GM23338 (cell line): ENCODE measurements at regions not wholly inside any gene's neighbourhood (a gene's known extent, or its start where the extent isn't known, plus 50 kb on each side); places are given as distances from the start of the nearest gene placed in this dataset.

ENCODE experiments used
- ATAC-seq: fragments of 200-7000 bp; cut with Tn5 transposase; 3 replicates; pipeline ENCODE4 v1.9.1; 2020
- DNase-seq: peaks from one replicate; pipeline ENCODE4 v3.0.0-alpha.2; 2015; ENCODE audit warnings: low spot score
- H2AFZ ChIP-seq: fragments of 200-600 bp; sonication (generic); 2 replicates; pipeline ENCODE4 v1.8.0; 2016; ENCODE audit warnings: antibody characterized with exemption, mild to moderate bottlenecking, moderate library complexity
- H3F3A ChIP-seq: fragments of 200-600 bp; sonication (generic); replicated peaks from 2 replicates; pipeline ENCODE4 v1.8.0; 2017; ENCODE audit warnings: antibody characterized with exemption, mixed run types, low read depth
- H3K27ac ChIP-seq: fragments of 200-600 bp; sonication (generic); 2 replicates; pipeline ENCODE4 v1.6.1; 2016; ENCODE audit warnings: low read depth
- H3K27me3 ChIP-seq: fragments of 200-600 bp; sonication (generic); 2 replicates; pipeline ENCODE4 v1.8.0; 2016; ENCODE audit warnings: mild to moderate bottlenecking, mixed run types, moderate library complexity; ENCODE audit not compliant: insufficient read depth
- H3K36me3 ChIP-seq: fragments of 200-600 bp; sonication (generic); 2 replicates; pipeline ENCODE4 v1.8.0; 2016; ENCODE audit warnings: mild to moderate bottlenecking; ENCODE audit not compliant: insufficient read depth
- H3K4me1 ChIP-seq: fragments of 200-600 bp; sonication (generic); 2 replicates; pipeline ENCODE4 v1.8.0; 2016; ENCODE audit warnings: mild to moderate bottlenecking, moderate library complexity; ENCODE audit not compliant: insufficient read depth
- H3K4me2 ChIP-seq: fragments of 200-600 bp; sonication (generic); 2 replicates; pipeline ENCODE4 v1.7.1; 2017; ENCODE audit warnings: mixed run types
- H3K4me3 ChIP-seq: fragments of 200-600 bp; sonication (generic); 2 replicates; pipeline ENCODE4 v1.6.1; 2016; ENCODE audit warnings: mixed run types
- H3K79me2 ChIP-seq: fragments of 200-600 bp; sonication (generic); replicated peaks from 2 replicates; pipeline ENCODE4 v1.8.0; 2017; ENCODE audit warnings: mild to moderate bottlenecking; ENCODE audit not compliant: insufficient read depth
- H3K9me2 ChIP-seq: fragments of 200-600 bp; sonication (generic); 2 replicates; pipeline ENCODE4 v1.8.0; 2017; ENCODE audit not compliant: insufficient read depth
- H4K20me1 ChIP-seq: fragments of 200-600 bp; sonication (generic); replicated peaks from 2 replicates; pipeline ENCODE4 v1.8.0; 2017; ENCODE audit warnings: mild to moderate bottlenecking; ENCODE audit not compliant: insufficient read depth
- H3K27ac Mint-ChIP-seq: 2 replicates; pipeline ENCODE4 v1.8.0; 2020; ENCODE audit warnings: inconsistent platforms, mild to moderate bottlenecking, moderate library complexity, mixed read lengths
- H3K27me3 Mint-ChIP-seq: 3 replicates; pipeline ENCODE4 v1.8.0; 2022; ENCODE audit warnings: low read depth, mild to moderate bottlenecking, moderate library complexity, mixed read lengths, inconsistent platforms; ENCODE audit not compliant: insufficient read depth, poor library complexity
- H3K36me3 Mint-ChIP-seq: 3 replicates; pipeline ENCODE4 v1.8.0; 2021; ENCODE audit warnings: low read depth, mild to moderate bottlenecking, inconsistent platforms, moderate library complexity, mixed read lengths
- H3K4me1 Mint-ChIP-seq: 3 replicates; pipeline ENCODE4 v1.8.0; 2020; ENCODE audit warnings: mild to moderate bottlenecking, inconsistent platforms, mixed read lengths
- H3K4me3 Mint-ChIP-seq: 3 replicates; pipeline ENCODE4 v1.8.0; 2021; ENCODE audit warnings: moderate library complexity, mild to moderate bottlenecking, inconsistent platforms, mixed read lengths
- H3K9me3 Mint-ChIP-seq: 3 replicates; pipeline ENCODE4 v1.8.0; 2020; ENCODE audit warnings: moderate library complexity, mild to moderate bottlenecking, inconsistent platforms, mixed read lengths
- CREB1 ChIP-seq: fragments of 250-450 bp; sonication (Bioruptor Pico); IDR thresholded peaks from 2 replicates; pipeline ENCODE4 v1.5.0; 2020; ENCODE audit warnings: low read depth, mild to moderate bottlenecking, moderate library complexity
- EZH2 ChIP-seq: fragments of 200-600 bp; sonication (generic); IDR thresholded peaks from one replicate; pipeline ENCODE4 v1.8.0; 2017; ENCODE audit warnings: antibody characterized with exemption, mild to moderate bottlenecking, low read depth; ENCODE audit not compliant: unreplicated experiment
- EZH2phosphoT487 ChIP-seq: fragments of 200-600 bp; sonication (generic); IDR thresholded peaks from one replicate; pipeline ENCODE4 v1.8.1; 2018; ENCODE audit warnings: antibody characterized with exemption; ENCODE audit not compliant: unreplicated experiment
- ZNF114 ChIP-seq: fragments of 250-450 bp; sonication (Bioruptor Pico); IDR thresholded peaks from 2 replicates; pipeline ENCODE4 v1.5.0; 2020; ENCODE audit warnings: mild to moderate bottlenecking, moderate library complexity
- ZNF331 ChIP-seq: fragments of 250-450 bp; sonication (Bioruptor Pico); IDR thresholded peaks from 2 replicates; pipeline ENCODE4 v1.5.0; 2020; ENCODE audit warnings: low read depth, mild to moderate bottlenecking, moderate library complexity
- TF ChIP-seq, protein P1 (sequence below): fragments of 250-450 bp; sonication (Bioruptor Pico); IDR thresholded peaks from 2 replicates; pipeline ENCODE4 v1.5.0; 2020; ENCODE audit warnings: mild to moderate bottlenecking, moderate library complexity

DNA sequence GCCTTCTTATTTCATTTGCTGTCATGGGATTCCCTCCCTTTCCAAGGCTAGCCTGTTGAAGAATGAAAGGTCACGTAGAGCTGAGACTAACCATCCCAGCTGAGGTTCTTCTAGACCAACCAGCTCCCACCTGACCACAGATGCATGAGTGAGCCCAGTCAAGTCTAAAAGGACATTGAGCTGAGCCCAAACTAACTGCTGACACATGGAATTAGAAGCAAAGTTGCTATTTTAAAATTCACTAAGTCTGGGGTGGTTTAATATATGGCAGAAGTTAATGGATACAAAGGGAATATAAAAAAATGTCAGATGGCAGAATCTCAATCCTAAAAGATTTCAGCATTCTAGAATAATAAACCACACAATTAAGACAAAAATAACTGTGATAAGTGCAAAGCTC, 118.9 kb upstream of the RASGEF1B start:
- no peaks in the 10 kb centered on the region; the same call in 2 of the 3 replicates for H3K9me3 Mint-ChIP-seq
- H3K4me2 ChIP-seq, result no peak overlapping the region
- no peaks in the 10 kb centered on the region for H4K20me1 ChIP-seq
- ATAC-seq, result no peak
- H3K9me2 ChIP-seq, result no peaks in the 10 kb centered on the region
- no peak overlapping the region for H3K27ac Mint-ChIP-seq
- H3F3A ChIP-seq, result no peaks in the 10 kb centered on the region
- no peak overlapping the region for H3K4me3 Mint-ChIP-seq
- H3K27me3 Mint-ChIP-seq, result peaks cover 5% of the 10 kb centered on the region
- H3K36me3 Mint-ChIP-seq, result no peaks in the 10 kb centered on the region
- H3K4me3 ChIP-seq, result no peak overlapping the region
- no peaks in the 10 kb centered on the region for H3K4me1 ChIP-seq
- no peaks in the 10 kb centered on the region for H3K27me3 ChIP-seq
- DNase-seq, result no peak
- H2AFZ ChIP-seq, result no peak overlapping the region
- H3K36me3 ChIP-seq, result no peaks in the 10 kb centered on the region
- no peaks in the 10 kb centered on the region for H3K79me2 ChIP-seq
- TF ChIP-seq CREB1 (CRISPR knock-in tag) (no peak), EZH2phosphoT487 (no peak)
- peaks cover 3% of the 10 kb centered on the region; the same call in 1 of the 3 replicates for H3K4me1 Mint-ChIP-seq
- no peak overlapping the region for H3K27ac ChIP-seq

DNA sequence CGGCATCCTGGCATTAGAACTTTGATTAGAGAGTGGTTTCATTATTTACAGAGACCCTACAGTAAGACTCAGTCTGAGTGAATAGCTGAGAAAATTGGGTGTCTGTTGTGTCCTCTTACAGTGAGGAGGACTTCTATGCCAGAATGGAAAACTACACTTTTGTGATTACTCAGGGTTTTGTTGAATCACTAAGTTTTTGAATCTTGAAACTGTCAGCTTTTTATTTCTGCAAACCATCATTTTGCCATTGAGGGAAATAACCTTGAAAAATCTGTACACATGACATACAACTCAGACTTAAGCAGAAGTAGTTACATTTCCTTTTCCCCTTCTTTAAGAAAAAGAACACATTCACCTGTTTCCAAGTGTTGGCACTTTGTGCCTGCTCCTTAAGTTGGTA, 117.6 kb upstream of the RASGEF1B start:
- H3K36me3 Mint-ChIP-seq, result no peaks in the 10 kb centered on the region
- Histone ChIP-seq H3K4me3 (no peak overlapping the region), H3K79me2 (no peaks in the 10 kb centered on the region), H3K9me2 (no peaks in the 10 kb centered on the region), H3K4me2 (no peak overlapping the region), H3K4me1 (no peaks in the 10 kb centered on the region), H3K27me3 (no peaks in the 10 kb centered on the region), H3K27ac (no peak overlapping the region), H2AFZ (no peak overlapping the region), H4K20me1 (no peaks in the 10 kb centered on the region), H3K36me3 (no peaks in the 10 kb centered on the region), H3F3A (no peaks in the 10 kb centered on the region)
- DNase-seq (no peak), ATAC-seq (no peak)
- peaks cover 3% of the 10 kb centered on the region; the same call in 1 of the 3 replicates for H3K4me1 Mint-ChIP-seq
- H3K4me3 Mint-ChIP-seq, result no peak overlapping the region
- no peaks in the 10 kb centered on the region; the same call in 2 of the 3 replicates for H3K9me3 Mint-ChIP-seq
- TF ChIP-seq EZH2, result no peak
- TF ChIP-seq ZNF114 (CRISPR knock-in tag), result no peak
- no peak for TF ChIP-seq EZH2phosphoT487
- TF ChIP-seq ZNF331 (CRISPR knock-in tag), result no peak
- TF ChIP-seq, protein P1, sequence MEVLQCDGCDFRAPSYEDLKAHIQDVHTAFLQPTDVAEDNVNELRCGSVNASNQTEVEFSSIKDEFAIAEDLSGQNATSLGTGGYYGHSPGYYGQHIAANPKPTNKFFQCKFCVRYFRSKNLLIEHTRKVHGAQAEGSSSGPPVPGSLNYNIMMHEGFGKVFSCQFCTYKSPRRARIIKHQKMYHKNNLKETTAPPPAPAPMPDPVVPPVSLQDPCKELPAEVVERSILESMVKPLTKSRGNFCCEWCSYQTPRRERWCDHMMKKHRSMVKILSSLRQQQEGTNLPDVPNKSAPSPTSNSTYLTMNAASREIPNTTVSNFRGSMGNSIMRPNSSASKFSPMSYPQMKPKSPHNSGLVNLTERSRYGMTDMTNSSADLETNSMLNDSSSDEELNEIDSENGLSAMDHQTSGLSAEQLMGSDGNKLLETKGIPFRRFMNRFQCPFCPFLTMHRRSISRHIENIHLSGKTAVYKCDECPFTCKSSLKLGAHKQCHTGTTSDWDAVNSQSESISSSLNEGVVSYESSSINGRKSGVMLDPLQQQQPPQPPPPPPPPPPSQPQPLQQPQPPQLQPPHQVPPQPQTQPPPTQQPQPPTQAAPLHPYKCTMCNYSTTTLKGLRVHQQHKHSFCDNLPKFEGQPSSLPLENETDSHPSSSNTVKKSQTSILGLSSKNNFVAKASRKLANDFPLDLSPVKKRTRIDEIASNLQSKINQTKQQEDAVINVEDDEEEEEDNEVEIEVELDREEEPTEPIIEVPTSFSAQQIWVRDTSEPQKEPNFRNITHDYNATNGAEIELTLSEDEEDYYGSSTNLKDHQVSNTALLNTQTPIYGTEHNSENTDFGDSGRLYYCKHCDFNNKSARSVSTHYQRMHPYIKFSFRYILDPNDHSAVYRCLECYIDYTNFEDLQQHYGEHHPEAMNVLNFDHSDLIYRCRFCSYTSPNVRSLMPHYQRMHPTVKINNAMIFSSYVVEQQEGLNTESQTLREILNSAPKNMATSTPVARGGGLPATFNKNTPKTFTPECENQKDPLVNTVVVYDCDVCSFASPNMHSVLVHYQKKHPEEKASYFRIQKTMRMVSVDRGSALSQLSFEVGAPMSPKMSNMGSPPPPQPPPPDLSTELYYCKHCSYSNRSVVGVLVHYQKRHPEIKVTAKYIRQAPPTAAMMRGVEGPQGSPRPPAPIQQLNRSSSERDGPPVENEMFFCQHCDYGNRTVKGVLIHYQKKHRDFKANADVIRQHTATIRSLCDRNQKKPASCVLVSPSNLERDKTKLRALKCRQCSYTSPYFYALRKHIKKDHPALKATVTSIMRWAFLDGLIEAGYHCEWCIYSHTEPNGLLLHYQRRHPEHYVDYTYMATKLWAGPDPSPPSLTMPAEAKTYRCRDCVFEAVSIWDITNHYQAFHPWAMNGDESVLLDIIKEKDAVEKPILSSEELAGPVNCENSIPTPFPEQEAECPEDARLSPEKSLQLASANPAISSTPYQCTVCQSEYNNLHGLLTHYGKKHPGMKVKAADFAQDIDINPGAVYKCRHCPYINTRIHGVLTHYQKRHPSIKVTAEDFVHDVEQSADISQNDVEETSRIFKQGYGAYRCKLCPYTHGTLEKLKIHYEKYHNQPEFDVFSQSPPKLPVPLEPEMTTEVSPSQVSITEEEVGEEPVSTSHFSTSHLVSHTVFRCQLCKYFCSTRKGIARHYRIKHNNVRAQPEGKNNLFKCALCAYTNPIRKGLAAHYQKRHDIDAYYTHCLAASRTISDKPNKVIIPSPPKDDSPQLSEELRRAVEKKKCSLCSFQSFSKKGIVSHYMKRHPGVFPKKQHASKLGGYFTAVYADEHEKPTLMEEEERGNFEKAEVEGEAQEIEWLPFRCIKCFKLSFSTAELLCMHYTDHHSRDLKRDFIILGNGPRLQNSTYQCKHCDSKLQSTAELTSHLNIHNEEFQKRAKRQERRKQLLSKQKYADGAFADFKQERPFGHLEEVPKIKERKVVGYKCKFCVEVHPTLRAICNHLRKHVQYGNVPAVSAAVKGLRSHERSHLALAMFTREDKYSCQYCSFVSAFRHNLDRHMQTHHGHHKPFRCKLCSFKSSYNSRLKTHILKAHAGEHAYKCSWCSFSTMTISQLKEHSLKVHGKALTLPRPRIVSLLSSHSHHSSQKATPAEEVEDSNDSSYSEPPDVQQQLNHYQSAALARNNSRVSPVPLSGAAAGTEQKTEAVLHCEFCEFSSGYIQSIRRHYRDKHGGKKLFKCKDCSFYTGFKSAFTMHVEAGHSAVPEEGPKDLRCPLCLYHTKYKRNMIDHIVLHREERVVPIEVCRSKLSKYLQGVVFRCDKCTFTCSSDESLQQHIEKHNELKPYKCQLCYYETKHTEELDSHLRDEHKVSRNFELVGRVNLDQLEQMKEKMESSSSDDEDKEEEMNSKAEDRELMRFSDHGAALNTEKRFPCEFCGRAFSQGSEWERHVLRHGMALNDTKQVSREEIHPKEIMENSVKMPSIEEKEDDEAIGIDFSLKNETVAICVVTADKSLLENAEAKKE (CRISPR knock-in tag), result no peak
- H3K27ac Mint-ChIP-seq, result no peak overlapping the region
- peaks cover 5% of the 10 kb centered on the region for H3K27me3 Mint-ChIP-seq
